Activated T-cell treated with anti-CD3 and anti-CD28 coated beads, Interleukin-2, amount 50 U/mL, for 4 hours (primary cell): ENCODE measurements at regions not wholly inside any gene's neighbourhood (a gene's known extent, or its start where the extent isn't known, plus 50 kb on each side); places are given as distances from the start of the nearest gene placed in this dataset.
"Not testable (repeated sequence)": the region's sequence is repeated elsewhere in the genome, so short reads cannot be mapped to it uniquely, and the experiment has no call there.

Experiments
- ATAC-seq, 2 donors: fragments of 200-7000 bp; cut with Tn5 transposase; one replicate each; pipeline ENCODE4 v1.10.0; 2021
- DNase-seq: peaks from one replicate; pipeline ENCODE4 v3.0.0-alpha.2; 2020
- H3K27me3 Mint-ChIP-seq: one replicate; pipeline ENCODE4 v1.8.0; 2021; ENCODE audit warnings: low read depth, mixed read lengths
- H3K36me3 Mint-ChIP-seq: one replicate; pipeline ENCODE4 v1.8.0; 2022; ENCODE audit warnings: mixed read lengths; ENCODE audit not compliant: insufficient read depth
- H3K4me1 Mint-ChIP-seq: one replicate; pipeline ENCODE4 v1.8.0; 2021; ENCODE audit warnings: low read depth, mixed read lengths
- H3K4me3 Mint-ChIP-seq: one replicate; pipeline ENCODE4 v1.8.0; 2021; ENCODE audit warnings: mild to moderate bottlenecking, moderate library complexity, mixed read lengths
- H3K9me3 Mint-ChIP-seq: one replicate; pipeline ENCODE4 v1.8.0; 2021; ENCODE audit warnings: mixed read lengths

DNA sequence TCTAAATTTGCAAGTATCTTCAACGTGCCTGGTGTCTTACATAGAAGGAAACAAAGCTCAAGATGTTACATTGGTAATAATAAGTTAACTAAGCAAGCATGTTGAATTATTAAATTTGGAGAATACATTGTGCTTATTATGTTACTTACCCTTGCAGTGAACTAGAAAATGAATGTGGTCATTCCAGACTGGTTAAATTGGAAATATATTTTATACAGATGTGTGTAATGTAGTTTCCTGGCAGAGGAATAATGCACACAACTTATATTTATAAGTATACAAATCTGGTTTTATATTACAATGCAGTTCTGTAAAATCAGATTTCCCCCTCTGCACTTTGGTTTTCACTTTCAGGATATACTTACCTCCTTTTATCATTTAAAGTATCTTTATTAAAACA is 159.9 kb upstream of the SLIT2 start:
- Mint-ChIP-seq H3K4me3 (no peak overlapping the region), H3K4me1 (no peaks in the 10 kb centered on the region), H3K9me3 (no peaks in the 10 kb centered on the region), H3K36me3 (no peaks in the 10 kb centered on the region), H3K27me3 (no peaks in the 10 kb centered on the region)
- DNase-seq (no peak), ATAC-seq (no peak)

DNA sequence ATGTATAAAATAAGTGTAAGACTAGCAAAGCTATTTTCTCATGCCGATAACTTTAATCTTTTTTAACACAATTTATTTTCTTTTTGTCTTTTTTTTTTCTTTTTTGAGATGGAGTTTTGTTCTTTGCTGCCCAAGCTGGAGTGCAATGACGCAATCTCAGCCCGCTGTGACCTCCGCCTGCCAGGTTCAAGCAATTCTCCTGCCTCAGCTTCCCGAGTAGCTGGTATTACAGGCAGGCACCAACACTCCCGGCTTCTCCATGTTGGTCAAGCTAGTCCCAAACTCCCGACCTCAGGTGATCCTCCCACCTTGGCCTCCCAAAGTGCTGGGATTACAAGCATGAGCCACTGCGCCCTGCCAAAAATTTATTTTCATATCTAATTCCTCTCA is 164.2 kb upstream of the SLIT2 start:
- DNase-seq (no peak), ATAC-seq (no peak)
- no peak overlapping the region for H3K4me3 Mint-ChIP-seq
- no peaks in the 10 kb centered on the region for H3K36me3 Mint-ChIP-seq
- no peaks in the 10 kb centered on the region for H3K27me3 Mint-ChIP-seq
- peaks cover 3% of the 10 kb centered on the region for H3K9me3 Mint-ChIP-seq
- no peaks in the 10 kb centered on the region for H3K4me1 Mint-ChIP-seq

DNA sequence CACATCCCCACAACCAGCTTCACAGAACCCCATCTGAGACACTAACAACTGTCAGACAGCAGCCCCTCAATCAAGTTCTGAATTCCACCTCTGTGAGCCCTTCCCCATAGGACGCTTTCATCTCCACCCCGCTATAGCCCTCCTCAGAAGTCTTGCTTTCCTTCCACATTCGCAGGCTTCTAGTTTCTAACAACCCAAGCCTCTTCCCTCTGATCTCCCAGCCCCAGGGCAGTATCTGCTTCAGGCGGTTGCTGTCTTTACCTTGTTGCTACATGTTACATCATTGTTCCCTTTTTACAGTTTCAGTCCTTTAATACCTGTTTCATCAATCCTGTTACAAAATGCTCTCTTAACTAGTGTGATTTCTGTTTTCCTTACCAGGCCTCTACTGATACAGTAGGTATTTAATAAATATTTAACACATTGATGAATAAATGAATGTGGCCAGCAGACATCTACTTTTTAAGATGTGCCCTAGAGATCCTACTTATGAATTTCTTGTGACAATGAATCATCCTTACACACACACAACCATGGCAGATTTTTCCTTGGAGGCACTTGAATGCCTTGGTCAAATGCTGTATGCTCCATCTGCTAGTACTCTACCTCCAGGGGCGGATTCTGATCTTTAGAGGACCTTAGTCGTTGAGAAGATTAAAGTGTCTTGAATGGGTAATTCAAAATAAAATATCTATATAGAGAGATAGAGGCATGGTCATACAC is 164.7 kb upstream of the SLIT2 start:
- no peak for DNase-seq
- H3K4me1 Mint-ChIP-seq: no peaks in the 10 kb centered on the region
- H3K36me3 Mint-ChIP-seq: no peaks in the 10 kb centered on the region
- H3K9me3 Mint-ChIP-seq: peaks cover 3% of the 10 kb centered on the region
- no peak for ATAC-seq
- H3K27me3 Mint-ChIP-seq: no peaks in the 10 kb centered on the region
- no peak overlapping the region for H3K4me3 Mint-ChIP-seq

DNA sequence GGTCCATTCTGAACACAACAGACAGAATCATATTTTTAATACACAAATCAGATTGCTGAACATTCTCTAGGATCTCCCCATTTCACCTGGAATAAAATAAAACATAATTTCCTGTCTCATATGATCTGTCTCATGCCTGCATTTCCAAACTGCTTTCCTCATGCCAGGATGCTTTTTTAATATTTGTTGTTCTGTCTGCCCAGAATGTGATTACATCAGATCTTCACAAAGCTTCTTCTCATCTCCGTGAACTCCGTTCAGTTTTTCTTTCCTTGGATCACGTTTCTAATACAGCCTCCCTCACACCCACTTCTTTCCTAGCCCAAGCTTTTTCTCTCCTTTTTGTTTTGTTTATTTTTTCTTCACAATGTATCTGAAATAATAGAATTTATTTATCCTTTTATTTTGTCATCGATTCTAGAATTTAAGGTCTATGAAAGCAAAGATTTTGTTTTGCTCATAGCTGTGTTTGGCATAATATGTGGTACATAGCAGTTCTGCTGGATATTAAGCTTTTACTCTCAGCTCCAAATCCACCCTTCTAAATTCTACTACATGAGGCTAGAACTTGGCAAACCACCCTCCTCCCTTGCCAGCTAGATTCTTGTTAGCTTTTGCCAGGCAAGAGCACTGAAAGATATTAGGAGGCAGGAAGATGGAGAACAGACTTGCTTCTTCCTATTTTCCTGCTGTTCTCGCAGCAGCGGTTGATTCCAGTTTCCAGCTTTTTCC is 165.5 kb upstream of the SLIT2 start:
- no peaks in the 10 kb centered on the region for H3K4me1 Mint-ChIP-seq
- ATAC-seq (no peak), DNase-seq (no peak)
- H3K4me3 Mint-ChIP-seq: no peak overlapping the region
- peaks cover 3% of the 10 kb centered on the region for H3K9me3 Mint-ChIP-seq
- no peaks in the 10 kb centered on the region for H3K27me3 Mint-ChIP-seq
- H3K36me3 Mint-ChIP-seq: no peaks in the 10 kb centered on the region

DNA sequence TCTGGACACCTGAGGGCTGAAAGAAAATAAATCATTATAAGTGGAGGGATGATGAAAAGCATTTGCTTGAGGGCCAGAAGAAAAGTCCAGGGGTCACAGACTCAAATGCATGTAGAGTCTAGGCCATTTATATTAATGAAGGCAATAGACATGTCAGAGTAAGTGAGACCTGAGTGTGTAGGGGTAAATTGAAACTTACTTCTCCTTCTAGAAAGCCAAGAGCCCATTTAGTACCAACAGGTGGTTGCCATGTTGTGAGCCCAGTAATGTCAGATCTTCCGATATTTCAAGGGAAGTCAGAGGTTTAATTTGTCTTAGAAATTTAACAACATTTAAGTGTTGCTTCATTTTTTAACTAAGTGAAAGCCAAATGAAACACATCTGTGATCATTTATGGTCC is 166.1 kb upstream of the SLIT2 start:
- no peaks in the 10 kb centered on the region for H3K4me1 Mint-ChIP-seq
- H3K4me3 Mint-ChIP-seq: no peak overlapping the region
- H3K9me3 Mint-ChIP-seq: peaks cover 5% of the 10 kb centered on the region
- DNase-seq (no peak), ATAC-seq (no peak)
- H3K27me3 Mint-ChIP-seq: no peaks in the 10 kb centered on the region
- H3K36me3 Mint-ChIP-seq: no peaks in the 10 kb centered on the region

DNA sequence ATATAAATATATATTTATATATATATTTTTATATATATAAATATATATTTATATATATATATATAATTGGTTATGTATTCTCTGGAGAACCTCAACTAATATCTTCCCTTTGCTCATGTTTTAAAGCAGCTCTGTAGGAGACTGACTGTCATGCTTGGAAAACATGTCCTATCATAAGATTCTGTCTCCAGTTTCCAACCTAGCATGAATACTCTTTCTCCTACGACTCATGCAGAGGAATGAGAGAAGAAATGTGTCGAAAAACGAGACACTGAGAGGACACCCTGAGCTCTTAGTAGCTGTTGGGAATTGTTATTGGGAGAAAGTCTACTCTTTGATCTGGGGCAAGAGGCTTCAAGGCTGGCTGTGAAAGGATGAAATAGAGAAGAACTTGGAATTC is 166.5 kb upstream of the SLIT2 start:
- Mint-ChIP-seq H3K9me3 (peaks cover 7% of the 10 kb centered on the region), H3K27me3 (no peaks in the 10 kb centered on the region), H3K4me3 (no peak overlapping the region), H3K36me3 (no peaks in the 10 kb centered on the region), H3K4me1 (no peaks in the 10 kb centered on the region)
- DNase-seq (no peak), ATAC-seq (no peak)

DNA sequence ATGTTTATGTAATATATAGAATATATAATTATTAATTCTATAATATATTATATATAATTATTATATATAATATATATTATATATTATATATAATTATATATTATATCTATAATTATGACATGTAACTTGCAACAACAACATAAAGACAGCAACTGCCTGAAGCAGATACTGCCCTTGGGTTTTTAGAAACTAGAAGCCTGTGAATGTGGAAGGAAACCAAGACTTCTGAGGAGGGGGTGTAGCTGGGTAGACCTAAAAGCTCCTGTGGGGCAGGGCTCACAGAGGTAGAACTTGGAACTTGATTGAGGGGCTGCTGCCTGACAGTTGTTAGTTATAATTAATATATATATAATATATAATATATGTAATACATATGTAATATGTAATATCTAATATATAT is 167.2 kb upstream of the SLIT2 start:
- no peak overlapping the region for H3K4me3 Mint-ChIP-seq
- H3K9me3 Mint-ChIP-seq: peaks cover 7% of the 10 kb centered on the region
- H3K27me3 Mint-ChIP-seq: no peaks in the 10 kb centered on the region
- H3K36me3 Mint-ChIP-seq: no peaks in the 10 kb centered on the region
- no peak for ATAC-seq
- no peak for DNase-seq
- H3K4me1 Mint-ChIP-seq: no peaks in the 10 kb centered on the region

DNA sequence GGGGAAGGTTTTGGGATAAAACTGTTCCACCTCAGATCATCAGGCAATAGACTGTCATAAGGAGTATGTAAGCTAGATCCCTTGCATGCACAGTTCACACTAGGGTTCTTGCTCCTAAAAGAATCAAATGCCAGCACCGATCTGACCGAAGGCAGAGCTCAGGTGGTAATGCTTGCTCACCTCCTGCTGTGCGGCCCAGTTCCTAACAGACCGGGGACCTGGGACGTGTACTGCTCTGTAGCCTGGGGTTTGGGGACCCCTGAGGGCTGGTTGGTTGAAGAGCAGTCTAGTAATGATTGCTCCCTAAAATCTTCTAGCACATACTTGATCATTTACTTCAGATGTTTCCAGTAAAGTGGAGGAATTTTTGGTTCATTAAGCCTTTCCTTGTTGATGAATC is 173.1 kb upstream of the SLIT2 start:
- no peaks in the 10 kb centered on the region for H3K4me1 Mint-ChIP-seq
- no peak overlapping the region for H3K4me3 Mint-ChIP-seq
- H3K9me3 Mint-ChIP-seq: peaks cover 4% of the 10 kb centered on the region
- DNase-seq: no peak
- H3K27me3 Mint-ChIP-seq: no peaks in the 10 kb centered on the region
- no peaks in the 10 kb centered on the region for H3K36me3 Mint-ChIP-seq
- ATAC-seq: no peak

DNA sequence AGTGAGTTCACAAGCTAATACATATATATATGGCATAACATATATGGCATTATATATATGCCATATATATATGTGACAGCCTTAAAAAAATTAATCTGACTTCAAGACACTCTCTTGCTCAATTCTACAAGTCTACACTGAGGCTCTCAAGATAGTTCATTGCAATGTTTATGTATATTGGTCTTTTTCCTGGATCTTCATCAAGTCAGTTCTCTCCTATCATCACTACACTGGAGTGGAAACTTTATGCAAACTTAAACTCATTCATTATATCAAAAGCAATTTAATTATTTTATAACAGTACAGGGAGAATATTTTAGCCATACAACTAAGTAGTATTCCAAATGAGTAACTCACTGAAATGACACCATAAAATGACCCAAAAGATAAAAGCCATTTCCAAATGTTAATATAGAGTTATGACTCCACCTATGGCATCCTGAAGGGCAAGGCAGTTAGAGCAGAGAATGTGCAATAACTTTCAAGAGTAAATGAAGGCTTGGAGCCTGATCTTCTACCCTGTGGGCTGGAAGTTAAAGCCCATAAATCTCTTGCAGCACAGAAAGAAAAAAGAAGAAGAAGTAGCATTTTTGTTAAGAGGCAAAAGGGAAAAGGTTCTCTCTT is 176.3 kb upstream of the SLIT2 start:
- Mint-ChIP-seq H3K4me3 (no peak overlapping the region), H3K4me1 (no peaks in the 10 kb centered on the region), H3K27me3 (no peaks in the 10 kb centered on the region), H3K9me3 (no peaks in the 10 kb centered on the region), H3K36me3 (no peaks in the 10 kb centered on the region)
- DNase-seq (no peak), ATAC-seq (no peak)

DNA sequence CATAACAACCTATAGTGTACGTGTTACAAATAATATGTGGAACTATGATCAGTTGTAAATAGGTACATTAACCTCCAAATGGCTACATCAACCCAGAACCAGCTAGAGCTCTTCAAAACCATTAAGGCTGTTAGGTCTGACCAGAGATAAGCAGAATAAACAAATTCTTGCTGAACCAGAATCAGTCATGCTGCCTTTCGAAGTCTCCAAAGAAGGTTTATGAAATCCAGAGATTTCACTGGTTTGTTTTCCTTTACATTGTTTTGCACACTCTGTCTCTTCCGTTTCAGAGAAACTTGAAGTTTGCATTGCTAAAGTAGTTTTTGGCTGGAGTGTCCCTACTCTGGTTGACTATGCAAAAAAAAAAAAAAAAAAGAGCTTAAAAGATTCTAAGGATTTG is 177.3 kb upstream of the SLIT2 start:
- no peaks in the 10 kb centered on the region for H3K27me3 Mint-ChIP-seq
- no peak for DNase-seq
- no peaks in the 10 kb centered on the region for H3K9me3 Mint-ChIP-seq
- no peak for ATAC-seq
- H3K4me1 Mint-ChIP-seq: no peaks in the 10 kb centered on the region
- no peak overlapping the region for H3K4me3 Mint-ChIP-seq
- no peaks in the 10 kb centered on the region for H3K36me3 Mint-ChIP-seq

DNA sequence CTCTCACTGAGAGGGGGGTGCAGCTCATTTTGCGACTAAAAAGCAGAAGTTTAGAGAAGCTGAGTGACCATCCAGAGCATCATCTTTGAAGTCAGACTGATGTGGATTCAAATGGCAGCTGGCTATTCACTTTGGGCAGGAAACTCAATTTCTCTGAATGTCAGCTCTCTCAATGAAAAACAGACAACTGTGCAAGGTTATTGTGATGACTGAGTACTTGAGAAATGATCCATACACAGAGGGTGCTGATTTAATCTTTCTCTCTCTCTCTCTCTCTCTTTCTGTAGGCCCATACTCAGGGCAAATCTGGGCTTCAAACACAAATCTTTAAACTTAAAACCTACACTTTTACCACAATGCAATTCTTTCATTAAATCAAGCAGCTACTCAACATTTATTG is 185.8 kb upstream of the SLIT2 start:
- Mint-ChIP-seq H3K36me3 (no peaks in the 10 kb centered on the region), H3K9me3 (peaks cover 15% of the 10 kb centered on the region), H3K4me3 (no peak overlapping the region), H3K27me3 (no peaks in the 10 kb centered on the region), H3K4me1 (no peaks in the 10 kb centered on the region)
- ATAC-seq (no peak), DNase-seq (no peak)

DNA sequence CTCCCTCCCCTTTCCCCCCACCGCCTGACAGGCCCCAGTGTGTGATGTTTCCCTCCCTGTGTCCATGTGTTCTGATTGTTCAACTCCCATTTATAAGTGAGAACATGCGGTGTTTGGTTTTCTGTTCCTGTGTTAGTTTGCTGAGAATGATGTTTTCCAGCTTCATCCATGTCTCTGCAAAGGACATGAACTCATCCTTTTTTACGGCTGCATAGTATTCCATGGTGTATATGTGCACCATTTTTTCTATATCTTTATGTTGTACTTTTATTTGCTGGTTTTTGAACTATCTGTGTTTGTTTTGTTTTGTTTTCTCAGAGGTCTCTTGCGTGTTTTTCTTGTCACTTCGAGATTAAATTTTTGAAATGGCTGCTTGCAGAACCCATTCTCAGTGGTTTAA is 188.8 kb upstream of the SLIT2 start:
- not testable (repeated sequence) for ATAC-seq, H3K27me3 Mint-ChIP-seq, H3K4me3 Mint-ChIP-seq, H3K36me3 Mint-ChIP-seq, DNase-seq, H3K4me1 Mint-ChIP-seq
- peaks cover 22% of the 10 kb centered on the region for H3K9me3 Mint-ChIP-seq

DNA sequence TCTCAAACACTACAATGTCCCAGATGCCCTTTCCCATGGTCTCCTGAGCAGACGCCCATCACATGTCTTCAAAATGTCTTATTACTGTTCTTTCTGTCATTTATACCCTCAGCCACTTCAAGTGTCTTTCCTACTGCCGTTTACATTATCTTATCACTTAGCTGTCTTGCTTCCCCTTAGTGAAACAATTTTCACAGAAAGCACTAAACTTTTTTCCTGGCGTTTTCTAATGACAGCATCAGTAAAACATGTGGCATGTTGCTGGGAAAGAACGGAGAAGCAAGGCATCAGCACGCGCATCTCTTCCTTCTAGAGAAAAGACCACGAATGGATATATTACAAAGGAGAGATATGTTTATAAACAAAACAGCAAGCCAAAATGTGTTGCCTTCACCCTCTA is 189.7 kb upstream of the SLIT2 start:
- no peak for DNase-seq
- no peaks in the 10 kb centered on the region for H3K4me1 Mint-ChIP-seq
- H3K27me3 Mint-ChIP-seq: no peaks in the 10 kb centered on the region
- peaks cover 22% of the 10 kb centered on the region for H3K9me3 Mint-ChIP-seq
- H3K4me3 Mint-ChIP-seq: no peak overlapping the region
- ATAC-seq: no peak
- H3K36me3 Mint-ChIP-seq: no peaks in the 10 kb centered on the region

DNA sequence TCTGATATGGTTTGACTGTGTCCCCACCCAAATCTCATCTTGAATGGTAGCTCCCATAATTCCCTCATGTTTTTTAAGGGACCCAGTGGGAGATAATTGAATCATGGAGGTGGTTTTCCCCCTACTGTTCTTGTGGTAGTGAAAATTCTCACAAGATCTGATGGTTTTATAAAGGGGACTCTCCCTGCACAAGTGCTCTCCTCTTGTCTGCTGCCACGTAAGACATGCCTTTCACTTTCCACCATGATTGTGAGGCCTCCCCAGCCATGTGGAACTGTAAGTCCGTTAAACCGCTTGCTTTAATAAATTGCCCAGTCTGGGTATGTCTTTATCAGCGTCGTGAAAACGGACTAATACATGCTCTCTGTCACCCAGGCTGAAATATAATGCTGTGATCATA is 200.9 kb upstream of the SLIT2 start:
- Mint-ChIP-seq H3K4me3 (no peak overlapping the region), H3K27me3 (no peaks in the 10 kb centered on the region), H3K4me1 (no peaks in the 10 kb centered on the region), H3K9me3 (peaks cover 10% of the 10 kb centered on the region), H3K36me3 (no peaks in the 10 kb centered on the region)
- DNase-seq: no peak
- no peak for ATAC-seq

DNA sequence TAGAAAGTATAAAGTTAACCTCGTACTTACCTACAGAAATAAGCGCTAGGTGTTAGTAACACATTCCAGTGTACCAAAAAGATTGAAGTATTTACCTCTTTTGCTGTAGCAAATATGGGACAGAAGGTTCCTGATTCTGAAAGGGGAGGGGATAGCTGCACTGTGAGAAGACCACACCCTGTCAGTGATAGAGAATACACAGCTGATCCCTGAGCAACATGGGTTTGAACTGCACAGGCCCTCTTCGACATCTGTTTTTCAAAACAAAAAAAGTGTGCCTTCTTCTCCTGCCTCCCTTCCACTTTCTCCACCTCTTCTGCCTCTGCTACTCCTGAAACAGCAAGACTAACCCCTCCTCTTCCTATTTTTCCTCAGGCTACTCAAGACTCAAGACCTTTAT is 201.8 kb upstream of the SLIT2 start:
- no peak overlapping the region for H3K4me3 Mint-ChIP-seq
- peaks cover 6% of the 10 kb centered on the region for H3K9me3 Mint-ChIP-seq
- no peaks in the 10 kb centered on the region for H3K4me1 Mint-ChIP-seq
- no peak for DNase-seq
- H3K27me3 Mint-ChIP-seq: no peaks in the 10 kb centered on the region
- no peaks in the 10 kb centered on the region for H3K36me3 Mint-ChIP-seq
- ATAC-seq: no peak
